ENCODE measurements at regions not wholly inside any gene's neighbourhood (a gene's known extent, or its start where the extent isn't known, plus 50 kb on each side); places are given as distances from the start of the nearest gene placed in this dataset.

DNA sequence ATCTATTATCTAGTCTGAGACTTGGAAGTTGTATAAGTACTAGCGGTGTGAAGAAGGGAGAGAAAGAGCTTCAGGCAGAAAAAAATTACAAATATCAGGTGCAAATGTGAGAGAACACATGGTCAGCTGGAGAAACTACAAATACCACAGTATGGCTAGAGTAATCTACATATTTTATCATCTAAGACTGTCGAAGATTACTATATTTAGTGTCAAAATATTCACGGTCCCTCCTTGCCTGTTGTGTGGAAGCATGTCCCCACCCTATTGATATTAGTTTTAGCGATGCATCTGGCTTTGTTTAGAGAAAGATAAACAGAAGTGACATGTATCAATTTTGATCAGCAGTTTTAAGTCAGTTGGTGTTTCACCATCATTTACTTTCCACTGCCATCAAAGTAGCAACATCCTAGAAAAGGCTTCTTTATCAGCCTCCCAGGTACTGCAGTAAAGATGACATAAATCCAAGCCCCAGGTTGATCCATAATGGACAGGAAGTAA is 90.5 kb upstream of the ITGA4 start:
- ChIA-PET POLR2A (no interaction called here), CTCF (no interaction called here)
- Mint-ChIP-seq H3K4me1 (peaks cover 16% of the 10 kb centered on the region), H3K4me3 (no peak overlapping the region), H3K9me3 (no peaks in the 10 kb centered on the region), H3K36me3 (ENCODE audit: low read depth) (no peaks in the 10 kb centered on the region), H3K27me3 (no peaks in the 10 kb centered on the region), H3K27ac (no peak overlapping the region)
- no peak for DNase-seq
- intact Hi-C loops (cut with micrococcal nuclease): no loop called here
- TF ChIP-seq CTCF (IDR thresholded peaks at IDR 0.05): no peak
- no peak for ATAC-seq (ENCODE audit: low read depth)

DNA sequence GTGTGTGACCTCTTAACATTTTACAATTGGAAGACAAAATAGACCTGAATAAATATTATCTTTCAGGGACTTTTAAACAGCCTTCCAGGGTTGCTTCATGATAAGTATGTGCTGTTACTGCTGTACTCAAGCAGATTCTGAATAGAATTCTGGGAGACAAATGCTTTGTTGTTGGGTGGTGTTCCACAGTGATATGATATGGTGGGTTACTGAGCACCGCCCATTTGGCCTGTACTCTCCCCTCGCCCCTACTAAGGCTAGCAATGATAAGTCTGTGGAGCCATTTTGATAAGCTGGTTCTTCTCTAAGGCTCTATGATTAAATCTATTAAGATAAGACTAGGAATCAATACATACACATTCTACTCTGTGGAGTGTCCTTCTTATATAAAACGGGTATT is 89.8 kb upstream of the ITGA4 start:
- Mint-ChIP-seq H3K36me3 (ENCODE audit: low read depth) (no peaks in the 10 kb centered on the region), H3K4me1 (peaks cover 21% of the 10 kb centered on the region), H3K27me3 (no peaks in the 10 kb centered on the region), H3K27ac (no peak overlapping the region), H3K9me3 (no peaks in the 10 kb centered on the region), H3K4me3 (no peak overlapping the region)
- DNase-seq: no peak
- intact Hi-C loops (cut with micrococcal nuclease): no loop called here
- ChIA-PET CTCF (interaction anchor here (1.0 kb wide), 1 partner anchor 12 kb away, joined by 5 read pairs; no protein-coding TSS in a partner anchor), POLR2A (no interaction called here)
- TF ChIP-seq CTCF (IDR thresholded peaks at IDR 0.05): no peak
- ATAC-seq (ENCODE audit: low read depth): no peak

DNA sequence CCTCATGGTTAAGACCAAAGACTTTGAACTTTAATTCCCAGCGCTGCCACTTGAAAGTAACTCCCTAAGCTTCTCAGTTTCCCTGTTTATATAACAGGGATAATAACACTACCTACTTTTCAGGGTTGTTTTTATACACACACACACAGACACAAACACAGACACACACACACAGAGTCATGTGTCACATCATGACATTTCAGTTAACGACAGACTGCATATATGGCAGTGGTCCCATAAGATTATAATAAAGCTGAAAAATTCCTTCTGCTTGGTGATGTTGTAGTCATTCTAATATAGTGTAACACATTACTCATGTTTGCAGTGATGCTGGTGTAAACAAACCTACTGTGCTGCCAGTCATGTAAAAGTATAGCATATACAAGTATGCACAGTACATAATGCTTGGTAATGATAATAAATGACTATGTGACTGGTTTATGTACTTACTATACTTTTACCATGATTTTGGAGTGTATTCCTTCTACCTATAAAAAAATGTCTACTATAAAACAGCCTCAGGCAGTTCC is 89.2 kb upstream of the ITGA4 start:
- DNase-seq (no peak), ATAC-seq (ENCODE audit: low read depth) (no peak)
- intact Hi-C loops (cut with micrococcal nuclease): no loop called here
- peaks cover 20% of the 10 kb centered on the region for H3K4me1 Mint-ChIP-seq
- no peaks in the 10 kb centered on the region for H3K36me3 Mint-ChIP-seq (ENCODE audit: low read depth)
- no peaks in the 10 kb centered on the region for H3K27me3 Mint-ChIP-seq
- POLR2A ChIA-PET: no interaction called here
- no peak for TF ChIP-seq CTCF (IDR thresholded peaks at IDR 0.05)
- no peak overlapping the region for H3K4me3 Mint-ChIP-seq
- H3K27ac Mint-ChIP-seq: no peak overlapping the region
- no peaks in the 10 kb centered on the region for H3K9me3 Mint-ChIP-seq
- CTCF ChIA-PET: interaction anchor here (1.0 kb wide), 1 partner anchor 13 kb away, joined by 5 read pairs; no protein-coding TSS in a partner anchor

GRCh38 chr2:181370126-181370525 is 87.1 kb upstream of the ITGA4 start:
- H3K4me3 Mint-ChIP-seq: no peak overlapping the region
- peaks cover 27% of the 10 kb centered on the region for H3K4me1 Mint-ChIP-seq
- H3K27ac Mint-ChIP-seq: no peak overlapping the region
- POLR2A ChIA-PET: no interaction called here
- ATAC-seq (ENCODE audit: low read depth) (no peak), DNase-seq (no peak)
- no peaks in the 10 kb centered on the region for H3K27me3 Mint-ChIP-seq
- H3K36me3 Mint-ChIP-seq (ENCODE audit: low read depth): no peaks in the 10 kb centered on the region
- TF ChIP-seq CTCF (IDR thresholded peaks at IDR 0.05): no peak
- CTCF ChIA-PET: no interaction called here
- intact Hi-C loops (cut with micrococcal nuclease): loop anchor here (5.0 kb wide), 1 partner anchor 33 kb away; no protein-coding TSS in a partner anchor
- no peaks in the 10 kb centered on the region for H3K9me3 Mint-ChIP-seq

GRCh38 chr2:181371195-181371594 is 86.0 kb upstream of the ITGA4 start:
- no peak for TF ChIP-seq CTCF (IDR thresholded peaks at IDR 0.05)
- Mint-ChIP-seq H3K27ac (no peak overlapping the region), H3K4me1 (peaks cover 35% of the 10 kb centered on the region), H3K9me3 (no peaks in the 10 kb centered on the region), H3K36me3 (ENCODE audit: low read depth) (no peaks in the 10 kb centered on the region), H3K27me3 (no peaks in the 10 kb centered on the region), H3K4me3 (no peak overlapping the region)
- ATAC-seq (ENCODE audit: low read depth) (no peak), DNase-seq (no peak)
- ChIA-PET CTCF (interaction anchor here (1.7 kb wide), 1 partner anchor 85 kb away, joined by 3 read pairs; no protein-coding TSS in a partner anchor), POLR2A (no interaction called here)
- intact Hi-C loops (cut with micrococcal nuclease): loop anchor here (5.0 kb wide), 1 partner anchor 34 kb away; no protein-coding TSS in a partner anchor
